H1 (cell line): ENCODE measurements at regions not wholly inside any gene's neighbourhood (a gene's known extent, or its start where the extent isn't known, plus 50 kb on each side); places are given as distances from the start of the nearest gene placed in this dataset.
"Not testable (repeated sequence)": the region's sequence is repeated elsewhere in the genome, so short reads cannot be mapped to it uniquely, and the experiment has no call there.

Experiments used
- CTCF ChIA-PET: fragments of 300-600 bp; sonication (Branson Sonifier 250); formaldehyde crosslinking; loops from one replicate; lab custom pipeline; 2021; ENCODE audit not compliant: partially characterized antibody; lab: Charles Lee
- POLR2A ChIA-PET: fragments of 300-600 bp; sonication (Branson Sonifier 250); formaldehyde crosslinking; loops from one replicate; lab custom pipeline; 2021; ENCODE audit warnings: inconsistent platforms; ENCODE audit not compliant: partially characterized antibody; lab: Charles Lee
- DNase-seq, 2 experiments: peaks; one replicate each; pipeline versions ENCODE4 v3.0.0 to v3.0.0-alpha.2; 2010 to 2022; ENCODE audit warnings: low spot score in 2 of 2, low read depth in 1 of 2, mixed read lengths in 1 of 2
- FAIRE-seq: peaks from 2 replicates; lab custom pipeline; 2011; peaks lifted over from hg19 to GRCh38; lab: Jason Lieb, UNC
- H2AFZ ChIP-seq: 2 replicates; pipeline ENCODE4 v1.8.1; 2012; ENCODE audit warnings: low read length, inconsistent platforms
- H2AK5ac ChIP-seq: 2 replicates; pipeline ENCODE4 v1.6.1; 2013; ENCODE audit warnings: low read depth, low read length
- H2BK120ac ChIP-seq: replicated peaks from 2 replicates; pipeline ENCODE3; 2013; ENCODE audit warnings: low read depth, low read length, inconsistent platforms
- H2BK12ac ChIP-seq: 2 replicates; pipeline ENCODE4 v1.6.1; 2013; ENCODE audit warnings: low read depth, low read length
- H2BK15ac ChIP-seq: 2 replicates; pipeline ENCODE4 v1.6.1; 2013; ENCODE audit warnings: low read length
- H2BK20ac ChIP-seq: 2 replicates; pipeline ENCODE4 v1.6.1; 2013; ENCODE audit warnings: low read length
- H2BK5ac ChIP-seq: 2 replicates; pipeline ENCODE4 v1.6.1; 2013; ENCODE audit warnings: low read depth, low read length
- H3K14ac ChIP-seq: 2 replicates; pipeline ENCODE4 v1.6.1; 2013; ENCODE audit warnings: inconsistent platforms; ENCODE audit not compliant: insufficient read length
- H3K18ac ChIP-seq: 2 replicates; pipeline ENCODE4 v1.6.1; 2013; ENCODE audit warnings: low read length; ENCODE audit errors: extremely low read depth
- H3K23ac ChIP-seq: 2 replicates; pipeline ENCODE4 v1.6.1; 2013; ENCODE audit warnings: inconsistent platforms; ENCODE audit not compliant: insufficient read length
- H3K23me2 ChIP-seq: 2 replicates; pipeline ENCODE4 v1.6.1; 2013; ENCODE audit warnings: low read depth, low read length
- H3K27ac ChIP-seq: 2 replicates; pipeline ENCODE4 v1.6.1; 2011; ENCODE audit warnings: low read depth, low read length, inconsistent platforms
- H3K27me3 ChIP-seq, 4 experiments: replicated peaks in 1 of 4; 1 replicate in 1 of 4; 2 replicates in 3 of 4; pipeline versions ENCODE4 v1.6.1 to v1.8.1; 2011 to 2013; ENCODE audit warnings: low read length in 3 of 4, mild to moderate bottlenecking in 3 of 4, inconsistent platforms in 2 of 4, mixed read lengths in 2 of 4, moderate library complexity in 1 of 4; ENCODE audit not compliant: control insufficient read depth in 3 of 4, insufficient read depth in 3 of 4; ENCODE audit errors: extremely low read depth in 1 of 4
- H3K36me3 ChIP-seq, 4 experiments: 2 replicates each; pipeline versions ENCODE4 v1.6.1 to v1.8.1; 2011 to 2013; ENCODE audit warnings: mild to moderate bottlenecking in 4 of 4, low read length in 3 of 4, moderate library complexity in 2 of 4, control low read depth in 1 of 4, inconsistent platforms in 1 of 4; ENCODE audit not compliant: insufficient read depth in 4 of 4, control insufficient read depth in 2 of 4
- H3K4ac ChIP-seq: replicated peaks from 2 replicates; pipeline ENCODE3; 2013; ENCODE audit warnings: low read length, low read depth, mixed read lengths, inconsistent platforms; ENCODE audit not compliant: insufficient read length
- H3K4me1 ChIP-seq, 4 experiments: replicated peaks in 1 of 4; 1 replicate in 1 of 4; 2 replicates in 3 of 4; pipeline versions ENCODE4 v1.6.1 to v1.8.1; 2011 to 2013; ENCODE audit warnings: low read length in 3 of 4, inconsistent platforms in 2 of 4, mixed read lengths in 1 of 4; ENCODE audit not compliant: insufficient read depth in 4 of 4, control insufficient read depth in 3 of 4
- H3K4me2 ChIP-seq, 2 experiments: 2 replicates each; pipeline versions ENCODE4 v1.6.1 to v1.8.1; 2011 to 2013; ENCODE audit warnings: low read depth in 2 of 2, low read length in 2 of 2, control low read depth in 1 of 2, inconsistent platforms in 1 of 2, mild to moderate bottlenecking in 1 of 2; ENCODE audit not compliant: insufficient read depth in 1 of 2
- H3K4me3 ChIP-seq, 4 experiments: fragments of 200-600, 300-600 bp in 1 of 4; sonication (generic), shearing (Covaris generic), sonication (Bioruptor Twin) in 1 of 4; 2 replicates each; pipeline versions ENCODE4 v1.5.1 to v1.8.1; 2011 to 2016; ENCODE audit warnings: low read length in 4 of 4, low read depth in 3 of 4, control low read depth in 2 of 4, inconsistent platforms in 2 of 4, mild to moderate bottlenecking in 2 of 4, mixed read lengths in 1 of 4, moderate library complexity in 1 of 4; ENCODE audit not compliant: insufficient read depth in 2 of 4; ENCODE audit errors: extremely low read depth in 1 of 4
- H3K56ac ChIP-seq: replicated peaks from 2 replicates; pipeline ENCODE3; 2013; ENCODE audit warnings: low read depth, mild to moderate bottlenecking, mixed read lengths, low read length, inconsistent platforms; ENCODE audit not compliant: insufficient read length
- H3K79me1 ChIP-seq: 2 replicates; pipeline ENCODE4 v1.6.1; 2013; ENCODE audit warnings: low read depth, low read length, control low read depth
- H3K79me2 ChIP-seq, 2 experiments: 2 replicates each; pipeline versions ENCODE4 v1.6.1 to v1.8.1; 2012 to 2013; ENCODE audit warnings: low read length in 2 of 2, mild to moderate bottlenecking in 2 of 2, inconsistent platforms in 1 of 2; ENCODE audit not compliant: insufficient read depth in 2 of 2, control insufficient read depth in 1 of 2
- H3K9ac ChIP-seq, 4 experiments: replicated peaks in 1 of 4; 1 replicate in 1 of 4; 2 replicates in 3 of 4; pipeline versions ENCODE4 v1.6.1 to v1.8.1; 2011 to 2013; ENCODE audit warnings: low read depth in 3 of 4, low read length in 3 of 4, control low read depth in 2 of 4, mild to moderate bottlenecking in 2 of 4, moderate library complexity in 2 of 4, inconsistent platforms in 1 of 4; ENCODE audit errors: extremely low read depth in 1 of 4
- H3K9me3 ChIP-seq, 2 experiments: 2 replicates each; pipeline versions ENCODE4 v1.6.1 to v1.8.1; 2012 to 2013; ENCODE audit warnings: mild to moderate bottlenecking in 2 of 2, moderate library complexity in 2 of 2, control low read depth in 1 of 2, inconsistent platforms in 1 of 2, low read depth in 1 of 2, low read length in 1 of 2, mixed read lengths in 1 of 2; ENCODE audit not compliant: insufficient read depth in 2 of 2
- H4K20me1 ChIP-seq, 2 experiments: replicated peaks in 1 of 2; 2 replicates each; pipeline versions ENCODE3 to v1.8.1; 2011 to 2013; ENCODE audit warnings: inconsistent platforms in 2 of 2, low read length in 2 of 2, mild to moderate bottlenecking in 1 of 2; ENCODE audit not compliant: insufficient read depth in 2 of 2, control insufficient read depth in 1 of 2
- H4K5ac ChIP-seq: 2 replicates; pipeline ENCODE4 v1.6.1; 2013; ENCODE audit warnings: low read length, low read depth, mixed read lengths, inconsistent platforms; ENCODE audit not compliant: insufficient read length
- H4K8ac ChIP-seq: 2 replicates; pipeline ENCODE4 v1.8.0; 2013; ENCODE audit warnings: mild to moderate bottlenecking, moderate library complexity, low read length, inconsistent platforms; ENCODE audit not compliant: insufficient read depth; ENCODE audit errors: extremely low read depth
- H4K91ac ChIP-seq: replicated peaks from 2 replicates; pipeline ENCODE3; 2013; ENCODE audit warnings: low read length, mixed read lengths, inconsistent platforms; ENCODE audit not compliant: insufficient read length
- WGBS, 2 experiments: shearing (Covaris generic) in 1 of 2; methylation state at CpG; one replicate each; pipeline versions ENCODE4 v1.1.6 to v1.1.7; 2013 to 2015; ENCODE audit warnings: low lambda C conversion rate in 2 of 2, mixed read lengths in 2 of 2, inconsistent platforms in 1 of 2, low coverage in 1 of 2, missing lambda C conversion rate in 1 of 2; ENCODE audit not compliant: insufficient replicate concordance in 2 of 2, insufficient coverage in 1 of 2, insufficient read length in 1 of 2; ENCODE audit errors: extremely low coverage in 1 of 2, missing lambda C conversion rate in 1 of 2; 5-methylcytosine and 5-hydroxymethylcytosine counted together

DNA sequence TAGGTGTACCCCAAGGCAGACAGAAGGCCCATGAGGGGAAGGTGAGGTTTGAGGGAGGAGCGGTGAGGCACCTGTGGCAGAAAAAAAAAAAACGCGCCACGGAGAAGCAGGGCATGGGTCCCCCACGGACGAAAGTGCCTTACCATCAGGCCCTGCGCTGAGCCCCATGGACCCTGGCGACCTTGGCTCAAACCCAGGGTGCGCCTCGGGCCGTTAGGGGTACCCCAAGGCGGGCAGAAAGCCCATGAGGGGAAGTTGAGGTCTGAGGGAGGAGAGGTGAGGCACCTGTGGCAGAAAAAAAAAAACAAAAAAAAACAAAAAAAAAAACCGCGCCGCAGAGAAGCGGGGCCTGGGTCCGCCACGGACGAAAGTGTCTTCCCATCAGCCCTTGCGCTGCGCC is 1576.7 kb downstream of the FOXD4L5 start:
- H3K9me3 ChIP-seq, result peaks cover 0 to 43% of the 10 kb centered on the region in 2 experiments; a peak in 1 of 4 replicates
- WGBS, 2 experiments, result no CpG with 5 or more reads among the region's 21 CpGs
- not testable (repeated sequence) for FAIRE-seq

DNA sequence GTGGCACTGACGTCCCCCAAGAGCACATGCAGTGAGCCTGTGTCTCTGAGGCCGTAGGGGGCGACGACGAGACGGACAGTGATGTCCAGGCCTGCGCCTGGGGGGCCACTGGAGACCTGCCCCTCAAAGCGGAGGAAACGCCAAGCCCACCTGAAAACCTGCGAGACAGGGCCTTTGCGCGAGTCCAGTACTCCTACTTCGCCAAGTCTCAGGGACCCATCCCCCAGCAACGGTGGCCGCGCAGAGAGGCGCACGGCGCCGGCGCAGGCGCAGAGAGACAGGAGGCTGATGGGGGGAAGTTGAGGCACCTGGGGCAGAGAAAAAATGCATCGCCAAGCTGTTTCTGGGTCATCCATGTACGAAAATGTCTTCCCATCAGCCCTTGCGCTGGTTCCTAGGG is 1580.6 kb downstream of the FOXD4L5 start:
- DNase-seq, POLR2A ChIA-PET: not testable (repeated sequence)

More for the DNA sequence above, 1576.7 kb downstream of the FOXD4L5 start:
- H2BK120ac ChIP-seq, H3K4ac ChIP-seq, H4K91ac ChIP-seq, H3K4me2 ChIP-seq, H3K27ac ChIP-seq, H3K4me1 ChIP-seq, DNase-seq, H3K79me1 ChIP-seq, H2BK20ac ChIP-seq, H2BK12ac ChIP-seq, H3K56ac ChIP-seq, H4K8ac ChIP-seq, H2BK15ac ChIP-seq, H3K18ac ChIP-seq, H3K27me3 ChIP-seq, H4K5ac ChIP-seq, POLR2A ChIA-PET, H2AK5ac ChIP-seq, H3K23me2 ChIP-seq, H4K20me1 ChIP-seq, H3K23ac ChIP-seq, H2AFZ ChIP-seq, H2BK5ac ChIP-seq, H3K36me3 ChIP-seq, H3K4me3 ChIP-seq, H3K14ac ChIP-seq, CTCF ChIA-PET, H3K79me2 ChIP-seq, H3K9ac ChIP-seq: not testable (repeated sequence)

More for the DNA sequence above, 1580.6 kb downstream of the FOXD4L5 start:
- H3K56ac ChIP-seq, H4K91ac ChIP-seq, H3K14ac ChIP-seq, H3K79me1 ChIP-seq, H3K36me3 ChIP-seq, H3K4me3 ChIP-seq, CTCF ChIA-PET, H3K23me2 ChIP-seq, H3K27ac ChIP-seq, H4K8ac ChIP-seq, H3K4ac ChIP-seq, H3K9ac ChIP-seq, FAIRE-seq, H3K79me2 ChIP-seq, H2BK20ac ChIP-seq, H3K4me2 ChIP-seq, H2BK12ac ChIP-seq, H2AFZ ChIP-seq, H4K5ac ChIP-seq, H2AK5ac ChIP-seq, H3K18ac ChIP-seq, H2BK5ac ChIP-seq, H2BK15ac ChIP-seq, H3K23ac ChIP-seq, H3K4me1 ChIP-seq, H4K20me1 ChIP-seq, H3K27me3 ChIP-seq, H2BK120ac ChIP-seq: not testable (repeated sequence)
- WGBS, 2 experiments, result 100% methylated on average over 1 of the region's 25 CpGs; no CpG with 5 or more reads in 1 of the 2 experiments
- peaks cover 0 to 46% of the 10 kb centered on the region in 2 experiments; a peak in 1 of 4 replicates for H3K9me3 ChIP-seq
